H9 (cell line): ENCODE measurements at regions not wholly inside any gene's neighbourhood (a gene's known extent, or its start where the extent isn't known, plus 50 kb on each side); places are given as distances from the start of the nearest gene placed in this dataset.

Experiments used
- DNase-seq: peaks from one replicate; pipeline ENCODE4 v3.0.0-alpha.2; 2017
- H2AFZ ChIP-seq: one replicate; pipeline ENCODE4 v1.6.1; 2013; ENCODE audit warnings: mild to moderate bottlenecking, low read length, control low read depth, moderate library complexity
- H2AK5ac ChIP-seq: 2 replicates; pipeline ENCODE4 v1.6.1; 2013; ENCODE audit warnings: low read length, control low read depth, mixed read lengths; ENCODE audit not compliant: insufficient read length
- H2BK120ac ChIP-seq: one replicate; pipeline ENCODE4 v1.6.1; 2013; ENCODE audit warnings: low read depth, mild to moderate bottlenecking, low read length, control low read depth, inconsistent platforms; ENCODE audit not compliant: poor library complexity, severe bottlenecking
- H2BK12ac ChIP-seq: 2 replicates; pipeline ENCODE4 v1.6.1; 2013; ENCODE audit warnings: low read length, control low read depth, mixed read lengths, low read depth; ENCODE audit not compliant: insufficient read length
- H2BK15ac ChIP-seq: 2 replicates; pipeline ENCODE4 v1.6.1; 2013; ENCODE audit warnings: low read depth, low read length, control low read depth
- H2BK20ac ChIP-seq: one replicate; pipeline ENCODE4 v1.6.1; 2013; ENCODE audit warnings: low read depth, mild to moderate bottlenecking, low read length, control low read depth, inconsistent platforms; ENCODE audit not compliant: poor library complexity, severe bottlenecking
- H2BK5ac ChIP-seq: 2 replicates; pipeline ENCODE4 v1.6.1; 2013; ENCODE audit warnings: low read length, control low read depth, mixed read lengths; ENCODE audit not compliant: insufficient read length
- H3K14ac ChIP-seq: 2 replicates; pipeline ENCODE4 v1.6.1; 2013; ENCODE audit warnings: low read length, control low read depth; ENCODE audit not compliant: insufficient read depth
- H3K18ac ChIP-seq: 2 replicates; pipeline ENCODE4 v1.6.1; 2013; ENCODE audit warnings: low read depth, mild to moderate bottlenecking, mixed read lengths, low read length, control low read depth; ENCODE audit not compliant: insufficient read length
- H3K23ac ChIP-seq: 2 replicates; pipeline ENCODE4 v1.6.1; 2013; ENCODE audit warnings: low read length, control low read depth, mixed read lengths, low read depth; ENCODE audit not compliant: insufficient read length
- H3K23me2 ChIP-seq: 2 replicates; pipeline ENCODE4 v1.6.1; 2013; ENCODE audit warnings: low read depth, mild to moderate bottlenecking, mixed read lengths, low read length, control low read depth; ENCODE audit not compliant: insufficient read length, poor library complexity, severe bottlenecking
- H3K27ac ChIP-seq: 2 replicates; pipeline ENCODE4 v1.5.1; 2013; ENCODE audit warnings: low read length, control low read depth, mixed read lengths, low read depth; ENCODE audit not compliant: insufficient read length
- H3K27me3 ChIP-seq: 2 replicates; pipeline ENCODE4 v1.6.1; 2013; ENCODE audit warnings: low read length, control low read depth, inconsistent platforms; ENCODE audit not compliant: insufficient read depth
- H3K4ac ChIP-seq: 2 replicates; pipeline ENCODE4 v1.6.1; 2013; ENCODE audit warnings: low read depth, mild to moderate bottlenecking, control low read depth, inconsistent platforms, low read length, moderate library complexity
- H3K4me1 ChIP-seq: 2 replicates; pipeline ENCODE4 v1.6.1; 2013; ENCODE audit warnings: low read length, control low read depth, inconsistent platforms; ENCODE audit not compliant: insufficient read depth
- H3K4me2 ChIP-seq: 2 replicates; pipeline ENCODE4 v1.6.1; 2013; ENCODE audit warnings: low read length, control low read depth, mixed read lengths; ENCODE audit not compliant: insufficient read length, insufficient read depth
- H3K56ac ChIP-seq: 2 replicates; pipeline ENCODE4 v1.6.1; 2013; ENCODE audit warnings: low read depth, mild to moderate bottlenecking, mixed read lengths, low read length, control low read depth; ENCODE audit not compliant: insufficient read length
- H3K79me1 ChIP-seq: 2 replicates; pipeline ENCODE4 v1.6.1; 2013; ENCODE audit warnings: low read depth, mild to moderate bottlenecking, moderate library complexity, low read length, control low read depth, inconsistent platforms; ENCODE audit not compliant: insufficient read depth, poor library complexity, severe bottlenecking
- H3K79me2 ChIP-seq: 2 replicates; pipeline ENCODE4 v1.6.1; 2013; ENCODE audit warnings: low read length, control low read depth, inconsistent platforms; ENCODE audit not compliant: insufficient read depth
- H3K9ac ChIP-seq: 2 replicates; pipeline ENCODE4 v1.6.1; 2013; ENCODE audit warnings: low read length, control low read depth, mixed read lengths; ENCODE audit not compliant: insufficient read length; ENCODE audit errors: extremely low read depth
- H3K9me3 ChIP-seq: one replicate; pipeline ENCODE4 v1.6.1; 2013; ENCODE audit warnings: low read depth, low read length, inconsistent platforms; ENCODE audit not compliant: control insufficient read depth
- H3T11ph ChIP-seq: one replicate; pipeline ENCODE4 v1.6.1; 2013; ENCODE audit warnings: mild to moderate bottlenecking, low read length, control low read depth, inconsistent platforms
- H4K20me1 ChIP-seq: one replicate; pipeline ENCODE4 v1.6.1; 2013; ENCODE audit not compliant: control insufficient read depth, insufficient read length, insufficient read depth
- H4K5ac ChIP-seq: 2 replicates; pipeline ENCODE4 v1.6.1; 2013; ENCODE audit warnings: low read depth, mild to moderate bottlenecking, mixed read lengths, low read length, control low read depth; ENCODE audit not compliant: insufficient read length
- H4K8ac ChIP-seq: replicated peaks from 2 replicates; pipeline ENCODE4 v1.6.1; 2013; ENCODE audit warnings: low read length, control low read depth, mixed read lengths, low read depth; ENCODE audit not compliant: insufficient read length
- H4K91ac ChIP-seq: 2 replicates; pipeline ENCODE4 v1.6.1; 2013; ENCODE audit warnings: low read depth, mild to moderate bottlenecking, moderate library complexity, mixed read lengths, low read length, control low read depth; ENCODE audit not compliant: insufficient read length
- H3K27ac Mint-ChIP-seq, 3 experiments: 2 replicates in 2 of 3; 3 replicates in 1 of 3; pipeline ENCODE4 v1.8.0; 2020 to 2021; ENCODE audit warnings: mixed read lengths in 3 of 3, mild to moderate bottlenecking in 1 of 3, moderate library complexity in 1 of 3
- H3K27me3 Mint-ChIP-seq: 2 replicates; pipeline ENCODE4 v1.8.0; 2021; ENCODE audit warnings: low read depth, mild to moderate bottlenecking, moderate library complexity, mixed read lengths
- H3K36me3 Mint-ChIP-seq, 3 experiments: 2 replicates in 2 of 3; 3 replicates in 1 of 3; pipeline ENCODE4 v1.8.0; 2020 to 2021; ENCODE audit warnings: low read depth in 3 of 3, mixed read lengths in 3 of 3; ENCODE audit not compliant: insufficient read depth in 1 of 3
- H3K4me1 Mint-ChIP-seq, 2 experiments: 2 replicates each; pipeline ENCODE4 v1.8.0; 2020; ENCODE audit warnings: mixed read lengths in 2 of 2
- H3K4me3 Mint-ChIP-seq, 2 experiments: 2 replicates in 1 of 2; 3 replicates in 1 of 2; pipeline ENCODE4 v1.8.0; 2020 to 2021; ENCODE audit warnings: mild to moderate bottlenecking in 2 of 2, mixed read lengths in 2 of 2, moderate library complexity in 1 of 2
- H3K9me3 Mint-ChIP-seq, 2 experiments: 2 replicates in 1 of 2; 3 replicates in 1 of 2; pipeline ENCODE4 v1.8.0; 2020; ENCODE audit warnings: mild to moderate bottlenecking in 2 of 2, mixed read lengths in 2 of 2, moderate library complexity in 1 of 2
- CTCF ChIP-seq: fragments of 200-600 bp; sonication (generic); conservative IDR thresholded peaks from 3 replicates; pipeline ENCODE4 v1.8.0; 2021; ENCODE audit warnings: antibody characterized with exemption, mild to moderate bottlenecking
- WGBS: extraction: QIAGEN DNeasy Blood & Tissue Kit; methylation state at CpG from one replicate; pipeline ENCODE4 v1.1.7; 2013; ENCODE audit warnings: missing lambda C conversion rate, low lambda C conversion rate, mixed read lengths; ENCODE audit not compliant: insufficient read length; ENCODE audit errors: extremely low coverage; 5-methylcytosine and 5-hydroxymethylcytosine counted together

- no peak for DNase-seq
- no peak overlapping the region for H3K4me2 ChIP-seq
Measured at GRCh38 chr1:93734999-93735398, 53.4 kb upstream of the BCAR3 start.

More at GRCh38 chr1:93734999-93735398, 53.4 kb upstream of the BCAR3 start:
- Mint-ChIP-seq H3K36me3 (no peaks in the 10 kb centered on the region; a peak in 1 of 7 replicates), H3K4me3 (no peak overlapping the region), H3K9me3 (no peaks in the 10 kb centered on the region; a peak in 2 of 5 replicates), H3K4me1 (peaks cover 16 to 24% of the 10 kb centered on the region in 2 experiments), H3K27me3 (peaks cover 1% of the 10 kb centered on the region; the same call in 1 of the 2 replicates), H3K27ac (no peak overlapping the region; a peak in 1 of 7 replicates)
- Histone ChIP-seq H3K27me3 (no peaks in the 10 kb centered on the region), H2BK120ac (no peak overlapping the region), H4K91ac (no peak overlapping the region), H3T11ph (no peak overlapping the region), H3K9me3 (no peaks in the 10 kb centered on the region), H3K56ac (no peak overlapping the region), H3K79me2 (no peaks in the 10 kb centered on the region), H2BK15ac (no peak overlapping the region), H3K4ac (no peak overlapping the region), H4K20me1 (no peaks in the 10 kb centered on the region), H2BK12ac (no peak overlapping the region), H2BK5ac (no peak overlapping the region), H2AFZ (no peak overlapping the region), H4K8ac (no peak overlapping the region), H3K23ac (no peak overlapping the region), H2AK5ac (no peak overlapping the region), H3K14ac (no peak overlapping the region), H3K27ac (no peak overlapping the region), H2BK20ac (no peak overlapping the region), H3K9ac (no peak overlapping the region), H4K5ac (no peak overlapping the region), H3K4me1 (no peaks in the 10 kb centered on the region), H3K23me2 (no peaks in the 10 kb centered on the region), H3K79me1 (no peaks in the 10 kb centered on the region), H3K18ac (no peak overlapping the region)
- no CpG with 5 or more reads among the region's 2 CpGs for WGBS
- TF ChIP-seq CTCF: peak; percentile 55
